HG03280 (cell line): ENCODE measurements at regions not wholly inside any gene's neighbourhood (a gene's known extent, or its start where the extent isn't known, plus 50 kb on each side); places are given as distances from the start of the nearest gene placed in this dataset.
"Not testable (repeated sequence)": the region's sequence is repeated elsewhere in the genome, so short reads cannot be mapped to it uniquely, and the experiment has no call there.

Experiments used
- ATAC-seq: cut with Tn5 transposase; IDR thresholded peaks from one replicate; pipeline ENCODE4 v1.9.1; 2021; ENCODE audit warnings: mild to moderate bottlenecking, moderate library complexity; ENCODE audit not compliant: unreplicated experiment

- no peak for ATAC-seq
Observed at GRCh38 chr2:168300460-168300859, 53.1 kb upstream of the STK39 start.

- no peak for ATAC-seq
Observed at GRCh38 chr2:168304024-168304681, 56.8 kb upstream of the STK39 start.

GRCh38 chr2:168307379-168307778 lies 60.0 kb upstream of the STK39 start:
- ATAC-seq: no peak

GRCh38 chr2:168310580-168310979 lies 63.2 kb upstream of the STK39 start:
- no peak for ATAC-seq

GRCh38 chr2:168311261-168311910 lies 64.0 kb upstream of the STK39 start:
- no peak for ATAC-seq

GRCh38 chr2:168312036-168312822 lies 64.8 kb upstream of the STK39 start:
- ATAC-seq: no peak

- ATAC-seq: no peak
Observed at GRCh38 chr2:168314236-168314635, 66.8 kb upstream of the STK39 start.

GRCh38 chr2:168315331-168316072 lies 68.1 kb upstream of the STK39 start:
- ATAC-seq: no peak

- no peak for ATAC-seq
Observed at GRCh38 chr2:168316073-168316440, 68.7 kb upstream of the STK39 start.

GRCh38 chr2:168317282-168317681 lies 69.9 kb upstream of the STK39 start:
- no peak for ATAC-seq

- ATAC-seq: no peak
Observed at GRCh38 chr2:168320267-168320666, 72.9 kb upstream of the STK39 start.

- no peak for ATAC-seq
Observed at GRCh38 chr2:168322325-168323007, 75.1 kb upstream of the STK39 start.

- no peak for ATAC-seq
Observed at GRCh38 chr2:168323529-168324021, 76.2 kb upstream of the STK39 start.

- no peak for ATAC-seq
Observed at GRCh38 chr2:168326572-168326971, 79.2 kb upstream of the STK39 start.

GRCh38 chr2:168327328-168327727 lies 79.9 kb upstream of the STK39 start:
- no peak for ATAC-seq

GRCh38 chr2:168328421-168328820 lies 81.0 kb upstream of the STK39 start:
- ATAC-seq: no peak

- no peak for ATAC-seq
Observed at GRCh38 chr2:168330624-168331423, 83.4 kb upstream of the STK39 start.

GRCh38 chr2:168335254-168335653 lies 87.9 kb upstream of the STK39 start:
- ATAC-seq: not testable (repeated sequence)

GRCh38 chr2:168336786-168337388 lies 89.5 kb upstream of the STK39 start:
- no peak for ATAC-seq
